NCI-H1105 treated with DMSO at 0.1 percent for 48 hours (cell line): ENCODE measurements at regions not wholly inside any gene's neighbourhood (a gene's known extent, or its start where the extent isn't known, plus 50 kb on each side); places are given as distances from the start of the nearest gene placed in this dataset.
A peak's percentile ranks its signal among the peaks of the same experiment; 100 is the strongest.
"Not testable (repeated sequence)": the region's sequence is repeated elsewhere in the genome, so short reads cannot be mapped to it uniquely, and the experiment has no call there.

Source experiments
- DNase-seq: peaks from one replicate; lab custom pipeline; 2025; lab: John Stamatoyannopoulos, UW

DNA sequence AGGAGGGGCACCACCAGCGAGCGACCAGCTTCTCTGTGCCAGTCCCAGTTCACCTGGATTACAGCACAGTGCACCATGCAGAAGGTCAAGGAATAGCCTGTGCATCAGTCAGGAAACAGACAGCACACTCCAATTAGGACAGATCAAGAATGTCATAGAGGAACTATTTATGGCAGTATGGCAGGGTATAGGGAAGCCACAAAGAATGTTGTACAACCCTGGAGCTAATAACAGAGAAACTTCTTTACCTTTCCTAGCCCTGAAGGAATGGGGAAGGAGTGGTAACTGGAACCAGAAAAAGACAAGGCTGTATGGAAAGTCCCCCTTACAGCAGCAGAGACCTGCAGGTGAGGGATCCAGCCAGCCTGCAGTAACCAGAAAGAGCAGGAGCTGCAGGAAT, 87.8 kb upstream of the USP24 start:
- no peak for DNase-seq

DNA sequence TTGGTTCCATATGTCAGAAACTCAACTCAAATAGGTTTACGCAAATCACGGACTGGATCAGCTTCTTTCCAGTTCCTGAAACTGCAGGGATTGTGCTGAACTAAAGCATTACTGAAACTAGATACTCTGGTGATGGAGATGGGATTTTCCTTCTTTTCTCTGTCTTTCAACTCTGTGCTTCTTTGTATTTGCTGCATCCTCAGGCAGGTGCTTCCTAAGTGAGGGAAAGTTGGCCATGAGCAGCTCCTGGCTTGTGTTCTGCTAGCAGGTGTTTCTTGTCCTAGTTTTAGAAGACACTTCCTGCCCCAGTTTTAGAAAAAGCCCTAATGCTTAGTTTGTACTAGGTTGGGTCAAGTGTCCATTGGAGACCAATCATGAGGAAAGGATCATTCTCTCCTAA, 86.7 kb upstream of the USP24 start:
- DNase-seq, result no peak

- DNase-seq, result no peak
Measured at GRCh38 chr1:55300975-55301374, 85.8 kb upstream of the USP24 start.

DNA sequence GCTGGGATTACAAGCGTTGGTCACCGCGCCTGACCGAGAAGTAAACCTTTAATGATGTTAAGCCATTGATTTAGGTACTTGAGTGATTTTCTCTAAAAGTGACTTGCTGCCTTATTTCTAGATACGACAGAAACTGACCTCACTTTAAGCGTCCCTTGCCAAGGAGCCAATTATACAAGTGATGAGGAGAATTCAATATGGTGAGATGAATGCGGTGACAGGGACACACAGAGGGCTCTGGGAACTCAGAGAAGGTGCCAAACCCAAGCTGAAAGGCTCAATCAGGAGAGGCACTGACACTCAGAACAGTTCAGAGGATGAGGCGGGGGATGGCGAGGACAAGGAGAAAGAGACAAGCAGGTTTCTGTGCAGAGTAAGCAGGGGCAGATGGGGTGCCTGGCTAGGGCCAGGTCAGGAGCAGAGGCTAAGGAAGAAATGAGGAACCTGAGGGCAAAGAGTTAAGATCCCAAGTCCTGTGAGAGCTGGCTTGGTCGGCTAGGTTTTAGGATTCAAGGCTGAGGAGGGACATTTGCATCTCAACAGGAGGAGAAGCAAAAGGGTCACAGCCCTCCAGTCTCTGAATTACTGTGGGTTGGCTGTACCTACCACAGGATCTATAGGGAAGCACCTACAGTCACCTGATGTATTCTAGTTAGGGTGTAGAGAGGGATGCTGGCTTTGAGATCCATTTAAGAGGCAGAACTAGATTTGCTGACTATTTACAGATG, 83.2 kb upstream of the USP24 start:
- no peak for DNase-seq

DNA sequence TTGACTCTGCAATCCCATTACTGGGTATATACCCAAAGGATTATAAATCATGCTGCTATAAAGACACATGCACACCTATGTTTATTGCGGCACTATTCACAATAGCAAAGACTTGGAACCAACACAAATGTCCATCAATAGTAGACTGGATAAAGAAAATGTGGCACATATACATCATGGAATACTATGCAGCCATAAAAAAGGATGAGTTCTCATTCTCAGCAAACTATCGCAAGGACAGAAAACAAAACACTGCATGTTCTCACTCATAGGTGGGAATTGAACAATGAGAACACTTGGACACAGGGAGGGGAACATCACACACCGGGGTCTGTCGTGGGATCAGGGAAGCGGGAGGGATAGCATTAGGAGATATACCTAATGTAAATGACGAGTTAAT, 81.1 kb upstream of the USP24 start:
- DNase-seq, result not testable (repeated sequence)

DNA sequence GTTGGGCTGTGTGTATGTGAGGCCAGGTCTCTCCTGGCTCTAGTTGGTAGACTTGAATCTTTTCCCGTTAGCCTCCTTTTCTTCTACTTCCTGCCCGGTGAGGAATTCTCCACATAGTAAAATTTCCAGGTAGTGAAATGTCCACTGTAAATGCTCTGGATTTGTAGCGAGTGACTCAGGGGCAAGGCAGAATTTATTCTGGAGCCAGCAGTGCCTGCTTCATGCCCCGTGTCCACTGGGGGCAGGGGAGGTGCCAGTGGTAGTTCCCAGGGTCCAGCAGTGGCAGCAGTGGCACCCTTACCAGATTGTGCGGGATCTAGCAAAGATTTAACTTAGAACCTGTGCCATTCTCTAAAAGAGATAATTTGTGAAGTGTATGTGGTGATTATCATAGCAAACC, 74.5 kb upstream of the USP24 start:
- DNase-seq, result no peak

DNA sequence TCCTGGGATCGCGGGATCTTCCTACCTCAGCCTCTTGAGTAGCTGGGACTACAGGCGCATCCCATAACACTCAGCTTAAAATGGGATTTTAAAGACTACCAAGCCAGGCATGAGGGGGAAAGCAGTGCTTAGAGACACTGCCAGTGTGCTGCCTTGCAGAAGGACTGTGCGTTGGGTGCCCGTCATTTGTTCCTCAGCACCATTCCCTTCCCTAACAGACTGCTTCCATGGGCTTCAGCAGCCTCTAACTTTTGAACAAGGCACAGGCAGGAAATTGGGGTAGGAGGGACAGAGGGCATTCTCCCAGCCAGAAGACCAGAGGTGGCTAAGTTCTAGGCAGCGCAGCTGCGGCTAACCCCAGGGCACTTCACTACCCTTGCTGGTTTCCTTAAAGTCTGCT, 73.9 kb upstream of the USP24 start:
- DNase-seq, result no peak

DNA sequence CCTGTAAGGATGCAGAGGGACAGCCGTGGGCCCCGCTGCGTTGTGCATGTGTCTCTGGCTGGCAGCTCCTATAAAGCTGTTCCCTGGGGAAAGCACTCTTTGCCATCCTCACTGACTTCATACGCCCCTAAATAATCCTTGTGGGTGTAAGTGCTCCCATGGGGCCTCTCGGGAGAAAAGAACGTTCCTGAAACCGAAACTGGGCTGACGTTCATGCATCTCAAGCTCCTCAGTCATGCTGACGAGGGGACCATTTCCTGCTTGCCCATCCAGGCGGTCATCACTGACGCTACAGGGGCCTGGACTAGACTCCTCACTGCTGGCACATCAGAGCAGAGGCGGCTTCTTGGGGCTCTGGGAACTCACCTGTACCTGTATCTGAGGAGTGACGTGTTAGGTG, 73.1 kb upstream of the USP24 start:
- DNase-seq, result no peak

DNA sequence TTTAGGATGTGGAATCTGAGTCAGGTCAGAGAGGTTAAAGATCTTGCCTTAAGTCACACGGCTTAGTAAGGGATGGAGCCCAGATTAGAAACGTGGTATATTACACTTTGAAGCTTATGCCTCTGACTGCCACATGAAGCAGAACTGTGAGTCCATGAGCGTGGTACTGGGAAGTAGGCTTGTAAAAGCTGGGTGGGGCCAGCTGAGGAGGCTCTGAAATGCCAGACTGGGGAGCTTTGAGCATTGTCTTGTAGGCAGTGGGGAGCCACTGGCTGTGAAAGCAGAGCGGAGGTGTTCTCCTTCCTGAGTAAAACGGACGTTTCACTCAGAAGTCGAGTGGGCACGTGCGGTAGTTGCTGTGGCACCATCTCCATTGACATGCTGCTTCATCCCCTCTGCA, 72.6 kb upstream of the USP24 start:
- DNase-seq, result no peak

DNA sequence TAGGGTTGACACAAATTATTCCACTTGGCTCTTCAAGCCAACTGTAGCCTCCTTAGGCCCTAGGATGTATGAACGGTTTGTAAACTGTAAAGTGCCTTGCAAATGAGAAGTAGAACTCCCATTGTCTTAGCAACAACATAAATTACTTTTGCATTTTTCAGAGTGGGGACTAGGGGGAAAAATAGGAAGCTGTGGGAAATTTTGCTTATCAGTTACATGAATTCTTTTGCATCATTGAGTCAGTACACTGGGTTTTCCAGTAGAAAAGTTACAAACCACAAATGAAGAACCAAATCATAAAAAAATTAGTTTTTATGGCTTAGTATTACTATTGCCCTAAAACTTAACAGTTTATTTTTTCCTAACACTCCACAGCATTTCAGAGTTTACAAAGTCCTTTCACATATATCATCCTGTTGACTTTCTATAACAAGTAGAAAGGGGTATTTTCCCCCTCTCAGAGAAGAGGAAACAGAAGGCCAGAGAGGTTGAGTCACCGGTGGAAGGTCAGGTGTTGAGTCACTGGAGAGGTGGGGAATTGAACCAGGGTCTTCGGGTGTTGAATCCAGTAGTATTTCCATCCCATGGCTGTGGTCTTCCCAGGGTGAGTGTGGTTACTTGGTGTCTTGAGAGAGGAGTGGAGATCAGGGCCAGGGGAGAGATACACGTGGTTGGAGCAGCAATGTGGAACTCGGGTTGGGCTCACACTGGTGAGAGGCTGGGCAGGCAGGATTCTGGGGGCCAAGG, 71.9 kb upstream of the USP24 start:
- DNase-seq, result no peak

GRCh38 chr1:55285834-55286233, 70.7 kb upstream of the USP24 start:
- peak; percentile 19 for DNase-seq

DNA sequence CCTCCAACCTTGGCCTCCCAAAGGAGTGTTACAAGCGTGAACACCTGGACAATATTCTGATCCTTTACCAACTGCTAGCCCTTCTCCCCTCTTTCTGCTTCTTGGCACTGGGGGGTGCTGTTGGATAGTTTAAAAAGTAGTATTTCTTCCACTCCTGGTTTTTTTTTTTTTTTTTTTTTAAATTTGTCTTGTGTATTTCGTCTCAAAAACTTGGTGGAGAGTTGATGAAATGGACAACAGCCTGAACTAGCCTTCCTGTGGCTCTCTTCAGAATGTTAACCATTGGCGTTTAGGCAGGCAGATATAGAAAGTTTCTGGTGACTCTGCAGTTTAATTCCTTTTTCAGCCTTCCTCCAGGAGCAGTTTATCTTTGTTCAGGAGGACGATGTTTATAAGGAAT, 69.7 kb upstream of the USP24 start:
- peak; percentile 32 for DNase-seq

DNA sequence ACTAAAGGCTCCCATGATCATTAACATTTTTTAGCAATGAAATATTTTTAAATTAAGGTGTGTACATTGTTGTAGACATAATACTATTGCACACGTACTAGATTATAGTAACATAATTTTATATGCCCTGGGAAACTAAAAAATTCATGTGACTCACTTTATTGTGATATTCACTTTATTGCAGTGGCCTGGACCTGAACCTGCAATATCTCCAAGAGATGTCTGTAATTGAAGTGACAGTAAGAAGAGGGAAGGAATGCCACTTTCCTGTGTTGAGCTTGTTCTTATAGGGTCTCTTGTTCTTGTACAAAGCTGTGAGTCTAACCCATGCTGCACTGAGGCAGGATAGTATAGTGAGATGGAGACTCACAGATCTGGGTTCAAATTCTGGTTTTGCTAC, 66.9 kb upstream of the USP24 start:
- DNase-seq, result no peak

DNA sequence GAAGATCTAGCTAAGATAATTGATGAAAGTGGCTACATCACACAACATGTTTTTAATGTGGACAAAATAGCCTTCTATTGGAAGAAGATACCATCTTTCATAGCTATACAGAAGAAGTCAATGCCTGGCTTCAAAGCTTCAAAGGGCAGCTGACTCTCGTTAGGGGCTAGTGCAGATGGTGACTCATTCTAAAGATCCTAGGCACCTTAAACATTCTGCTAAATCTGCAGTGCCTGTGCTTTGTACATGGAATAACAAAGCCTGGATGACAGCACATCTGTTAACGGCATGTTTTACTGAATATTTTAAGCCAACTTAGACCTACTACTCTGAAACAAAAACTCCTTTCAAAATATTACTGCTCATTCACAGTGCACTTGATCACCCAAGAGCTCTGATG, 65.6 kb upstream of the USP24 start:
- DNase-seq, result no peak

DNA sequence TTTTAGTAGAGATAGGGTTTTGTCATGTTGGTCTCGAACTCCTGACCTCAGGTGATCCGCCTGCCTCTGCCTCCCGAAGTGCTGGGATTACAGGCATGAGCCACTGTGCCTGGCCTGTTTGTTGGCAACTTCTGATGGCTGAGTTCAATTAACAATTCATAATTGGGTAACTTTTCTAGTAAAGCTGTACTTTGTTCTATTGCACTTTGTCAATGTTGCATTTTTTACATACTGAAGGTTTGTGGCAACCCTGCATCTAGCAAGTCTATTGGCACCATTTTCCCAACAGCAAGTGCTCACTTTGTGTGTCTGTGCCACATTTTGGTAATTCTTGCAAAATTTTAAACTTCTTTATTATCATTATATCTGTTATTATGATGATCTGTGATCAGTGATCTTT, 64.5 kb upstream of the USP24 start:
- DNase-seq, result no peak

DNA sequence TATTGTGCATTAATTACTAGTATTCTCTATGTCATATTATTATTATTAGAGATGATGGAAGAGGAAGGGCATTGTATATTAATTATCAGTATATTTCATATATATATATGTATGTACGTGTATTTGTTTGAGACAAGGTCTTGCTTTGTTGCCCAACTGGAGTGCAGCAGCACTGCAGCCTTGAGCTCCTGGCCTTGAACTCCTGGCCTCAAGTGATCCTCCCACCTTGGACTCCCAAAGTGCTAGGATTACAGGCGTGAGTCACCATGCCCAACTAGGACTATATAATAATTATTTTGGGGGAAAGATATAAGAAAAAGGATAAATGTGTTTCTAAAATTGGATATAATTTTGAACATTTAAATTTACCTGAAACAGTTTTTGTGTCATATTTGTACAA, 63.2 kb upstream of the USP24 start:
- DNase-seq, result no peak

- peak; percentile 61 for DNase-seq
Measured at GRCh38 chr1:55277377-55278130, 62.4 kb upstream of the USP24 start.

DNA sequence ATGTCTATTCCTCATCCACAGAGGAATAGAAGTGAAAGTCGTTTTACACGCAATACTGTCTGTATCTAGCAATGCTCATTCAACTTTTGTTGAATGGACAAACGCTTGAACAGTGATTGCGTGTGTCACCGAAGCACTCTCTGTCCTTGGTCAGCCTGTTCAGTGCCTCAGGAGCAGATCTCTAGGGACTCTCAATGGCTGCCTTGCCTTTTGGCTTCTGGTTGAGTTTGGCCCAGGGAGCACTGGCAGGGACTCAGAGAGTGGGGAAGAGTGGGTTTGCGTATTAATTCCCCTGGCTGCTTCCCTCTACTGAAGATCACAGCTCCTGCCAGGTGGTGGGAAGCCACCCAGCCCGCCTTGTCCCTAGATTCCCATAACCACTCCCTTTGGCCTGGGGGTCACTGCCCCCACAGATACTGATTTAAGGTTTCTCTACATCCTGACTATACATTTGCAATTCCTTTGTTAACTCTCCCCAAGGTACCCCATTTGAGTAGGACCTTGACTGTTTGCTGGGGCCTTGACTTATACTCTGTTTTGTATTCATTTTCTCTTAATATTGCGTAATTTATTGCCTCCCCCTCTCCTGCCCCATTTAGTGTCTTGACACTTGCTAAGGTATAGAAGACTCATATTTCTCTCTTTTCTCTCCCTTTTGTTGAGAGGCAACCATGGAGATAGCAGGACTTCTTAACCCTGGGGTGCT, 61.7 kb upstream of the USP24 start:
- no peak for DNase-seq

GRCh38 chr1:55275941-55276341, 60.8 kb upstream of the USP24 start:
- DNase-seq, result no peak

GRCh38 chr1:55275151-55275748, 60.1 kb upstream of the USP24 start:
- no peak for DNase-seq

DNA sequence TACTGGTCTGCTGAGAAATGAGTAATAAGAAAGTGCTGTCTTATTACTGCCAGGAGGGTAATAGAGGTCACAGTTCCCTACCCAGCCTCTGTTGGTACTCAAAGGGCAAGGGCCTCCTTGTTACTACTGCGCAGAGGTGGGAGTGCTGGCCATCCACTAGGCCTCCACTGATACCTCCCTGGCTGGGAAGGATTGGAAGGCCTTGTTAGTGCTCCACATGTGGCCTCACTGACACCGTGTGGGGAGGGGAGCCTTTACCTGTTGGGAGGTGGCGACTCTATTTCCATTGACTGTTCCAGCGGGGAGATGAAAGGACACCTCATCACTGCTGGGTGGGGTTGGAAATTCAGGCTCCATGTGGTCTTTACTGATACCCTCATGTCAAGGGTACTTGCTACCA, 57.8 kb upstream of the USP24 start:
- no peak for DNase-seq
